GM19240 (cell line): ENCODE measurements at regions not wholly inside any gene's neighbourhood (a gene's known extent, or its start where the extent isn't known, plus 50 kb on each side); places are given as distances from the start of the nearest gene placed in this dataset.
"Not testable (repeated sequence)": the region's sequence is repeated elsewhere in the genome, so short reads cannot be mapped to it uniquely, and the experiment has no call there.

Experiments used
- DNase-seq: peaks from one replicate; pipeline ENCODE4 v3.0.0; 2011; ENCODE audit warnings: low spot score; ENCODE audit not compliant: insufficient read length

DNA sequence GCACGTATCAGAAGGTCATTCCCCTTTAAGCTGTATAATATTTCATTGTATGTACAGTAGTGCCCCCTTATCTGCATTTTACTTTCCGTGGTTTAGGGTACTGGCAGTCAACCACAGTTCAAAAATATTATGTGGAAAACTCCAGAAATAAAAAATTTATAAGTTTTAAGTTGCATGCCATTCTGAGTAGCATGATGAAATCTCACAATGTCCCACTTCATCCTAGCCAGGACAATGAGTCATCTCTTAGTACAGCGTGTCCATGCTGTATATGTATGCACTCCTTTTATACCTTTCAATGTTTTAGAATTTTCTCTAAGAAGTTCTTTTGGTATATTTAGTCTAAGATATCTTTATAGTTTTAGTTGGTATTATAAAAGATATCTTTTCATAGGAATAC, 115.0 kb upstream of the HAND1 start:
- DNase-seq, result no peak

DNA sequence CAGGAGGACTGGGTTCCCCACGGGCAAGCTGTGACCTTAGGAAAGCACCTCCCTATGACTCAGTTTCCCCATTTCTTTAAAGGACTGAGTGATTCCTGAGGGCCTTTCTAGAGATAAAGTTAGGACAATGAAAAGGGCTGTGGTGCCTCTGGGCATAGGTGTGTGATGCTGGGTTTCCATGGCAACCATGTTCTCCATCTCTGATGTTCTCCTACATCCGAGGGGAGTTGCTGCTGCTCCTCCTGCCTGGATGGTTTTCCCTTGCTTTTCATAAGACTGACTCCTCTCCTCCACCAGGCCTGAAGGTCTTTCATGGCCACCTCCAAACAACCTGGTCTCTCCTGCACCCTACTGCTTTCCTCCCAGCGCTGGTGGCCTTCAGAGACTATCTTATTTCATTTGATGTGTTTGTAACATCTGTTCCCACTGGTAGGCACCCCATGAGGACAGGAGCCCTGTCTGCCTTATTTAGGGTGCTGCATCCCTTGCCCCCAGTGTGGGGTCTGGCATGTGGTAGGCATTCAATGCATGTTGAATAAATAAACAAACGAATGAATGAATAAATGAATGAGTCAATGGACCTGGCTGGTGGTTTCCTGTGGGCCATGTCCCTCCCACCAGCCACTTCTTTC, 112.2 kb upstream of the HAND1 start:
- no peak for DNase-seq

DNA sequence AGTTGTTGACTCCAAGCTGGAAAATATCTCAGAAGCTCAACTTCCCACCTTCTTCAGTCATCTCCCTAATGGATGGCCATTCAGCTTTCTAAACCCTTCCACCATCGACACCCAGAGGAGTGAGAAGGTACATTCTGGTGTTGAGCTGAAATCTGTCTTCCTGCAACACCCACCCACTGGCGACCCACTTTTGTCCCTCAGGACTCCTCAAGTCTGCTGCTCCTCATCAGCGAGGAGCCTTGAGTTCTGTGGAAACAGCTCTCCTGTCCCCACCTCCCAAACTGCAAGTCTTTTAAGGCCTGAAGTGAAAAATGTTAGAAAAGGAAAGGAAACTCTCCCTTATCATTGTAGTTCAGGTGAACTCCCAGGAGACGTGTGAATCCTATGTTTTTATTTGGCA, 111.5 kb upstream of the HAND1 start:
- no peak for DNase-seq

DNA sequence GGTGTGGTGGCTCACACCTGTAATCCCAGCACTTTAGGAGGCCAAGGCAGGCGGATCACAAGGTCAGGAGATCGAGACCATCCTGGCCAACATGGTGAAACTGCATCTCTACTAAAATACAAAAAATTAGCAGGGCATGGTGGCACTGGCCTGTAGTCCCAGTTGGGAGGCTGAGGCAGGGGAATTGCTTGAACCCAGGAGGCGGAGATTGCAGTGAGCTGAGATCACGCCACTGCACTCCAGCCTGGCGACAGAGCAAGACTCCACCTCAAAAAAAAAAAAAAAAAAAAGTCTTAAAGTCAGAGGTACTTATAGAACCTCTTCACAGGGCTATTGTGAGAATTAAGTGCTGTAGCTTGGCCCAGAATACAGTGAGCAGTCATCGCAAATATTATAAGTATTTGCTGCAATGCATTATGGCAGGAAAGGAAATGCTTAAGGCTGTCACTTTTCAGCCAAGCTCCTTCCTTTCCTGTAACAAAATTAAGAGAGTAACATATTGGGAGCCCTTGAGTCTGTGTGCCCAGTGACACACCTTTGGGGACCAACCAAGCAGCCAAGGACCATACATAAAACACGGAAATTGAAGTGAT, 110.9 kb upstream of the HAND1 start:
- not testable (repeated sequence) for DNase-seq

DNA sequence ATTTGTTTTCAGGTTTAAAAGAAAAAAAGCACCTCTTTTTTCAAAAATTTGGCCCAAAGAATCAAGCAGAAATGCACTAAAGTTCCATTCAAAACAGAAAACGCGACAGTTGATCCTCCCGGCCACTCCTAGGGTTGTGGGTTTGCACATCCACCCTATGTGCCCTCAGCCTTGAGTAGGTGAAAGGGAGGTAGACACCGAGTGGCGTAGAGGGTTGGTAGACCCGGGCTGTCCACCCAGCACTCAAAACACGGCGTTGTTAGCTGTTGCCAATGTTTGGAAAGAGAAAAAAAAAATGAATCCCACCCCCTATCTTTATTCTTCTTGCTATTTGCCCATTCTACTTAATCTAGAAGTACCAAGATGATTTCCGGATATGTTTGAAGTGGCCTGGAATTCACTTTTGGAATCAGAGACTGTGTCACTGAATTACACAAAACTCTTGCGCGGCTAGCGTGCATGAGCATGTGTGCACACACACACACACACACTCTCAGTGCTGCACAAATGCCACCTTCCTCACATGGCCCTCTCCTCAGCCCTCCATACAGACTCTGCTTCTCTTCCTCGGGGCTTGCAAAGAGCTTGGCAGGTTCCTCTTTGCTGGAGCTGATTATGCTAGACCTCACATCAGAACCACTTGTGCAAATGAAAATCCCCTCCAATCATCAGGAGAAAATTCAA, 110.2 kb upstream of the HAND1 start:
- DNase-seq, result no peak

DNA sequence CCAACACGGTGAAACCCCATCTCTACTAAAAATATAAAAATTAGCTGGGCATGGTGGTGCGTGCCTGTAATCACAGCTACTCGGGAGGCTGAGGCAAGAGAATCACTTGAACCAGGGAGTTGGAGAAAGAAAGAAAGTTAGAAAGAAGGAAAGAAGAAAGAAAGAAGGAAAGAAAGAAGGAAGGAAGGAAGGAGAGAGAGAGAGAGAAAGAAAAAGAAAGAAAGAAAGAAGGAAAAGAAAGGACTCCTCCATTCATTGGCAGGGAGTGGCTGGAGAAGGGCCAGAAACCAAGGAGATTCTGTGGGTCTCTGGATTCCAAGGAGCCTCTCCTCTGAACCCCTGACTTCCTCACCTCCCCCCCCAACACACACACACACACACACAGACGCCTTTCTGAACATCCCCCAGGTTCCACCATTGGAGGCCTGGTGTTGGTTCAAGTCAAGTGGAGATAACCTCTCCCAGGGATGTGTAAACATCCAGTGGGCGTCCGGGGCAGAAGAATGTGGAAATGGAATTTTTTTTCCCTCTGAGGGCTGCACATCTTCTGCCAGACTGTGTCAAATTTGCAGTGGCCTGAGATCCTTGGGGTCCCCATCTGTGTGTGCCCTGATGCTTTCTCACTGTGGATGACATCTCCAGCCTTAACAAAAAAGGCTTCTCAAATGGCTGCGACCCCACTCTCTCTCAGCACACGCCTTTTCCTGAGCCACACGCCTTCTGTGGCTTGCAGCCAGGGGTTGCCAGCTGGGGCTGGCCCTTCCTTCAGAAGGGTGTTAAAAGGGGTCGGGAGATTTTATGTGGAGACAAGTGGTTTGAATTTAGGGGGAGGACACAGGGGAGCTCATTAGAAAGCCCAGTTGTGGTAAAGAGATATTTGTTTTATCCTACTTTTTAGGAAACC, 109.3 kb upstream of the HAND1 start:
- no peak for DNase-seq

DNA sequence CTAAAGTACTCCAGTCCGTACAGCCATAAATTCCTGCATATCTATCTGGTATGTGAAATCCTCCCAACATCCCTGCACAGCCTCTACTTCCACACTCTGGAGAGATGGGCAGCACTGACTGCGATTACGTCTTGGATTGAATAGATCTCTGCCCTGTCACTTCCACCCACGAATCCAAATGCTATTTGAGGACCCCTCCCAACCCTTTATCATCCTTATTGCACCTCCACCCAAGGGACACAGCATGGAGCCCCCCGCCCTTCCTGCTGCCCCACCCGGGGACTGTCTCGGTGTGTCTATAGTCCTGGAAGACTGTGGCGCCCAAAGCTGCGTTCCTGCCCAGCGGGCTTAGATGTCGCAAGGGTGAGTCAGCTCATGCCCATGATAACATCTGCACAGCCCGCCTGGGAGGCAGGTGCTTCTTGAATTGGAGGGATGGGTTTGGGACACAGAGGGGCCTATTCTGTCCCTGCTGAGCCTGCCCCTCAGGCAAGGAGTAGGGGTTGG, 105.7 kb upstream of the HAND1 start:
- DNase-seq, result no peak

DNA sequence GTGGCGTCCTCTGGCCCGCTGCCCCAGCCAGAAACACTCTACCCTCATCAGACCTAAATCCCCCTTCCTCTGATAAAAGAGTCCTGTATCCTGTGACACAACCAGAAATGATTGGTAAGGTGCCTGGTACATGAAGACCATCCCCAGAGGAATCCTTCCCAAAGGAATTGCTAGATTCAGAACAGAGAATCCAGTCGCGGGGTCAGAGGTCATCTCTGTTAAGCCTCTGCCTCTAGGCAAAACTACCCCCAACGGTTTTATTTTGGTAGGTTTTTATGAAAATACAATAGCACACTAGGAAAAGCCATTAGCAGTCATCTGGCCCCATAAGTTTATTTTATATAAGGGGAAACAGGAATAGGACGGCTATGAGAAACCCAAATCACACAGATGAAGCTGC, 102.4 kb upstream of the HAND1 start:
- DNase-seq, result no peak

DNA sequence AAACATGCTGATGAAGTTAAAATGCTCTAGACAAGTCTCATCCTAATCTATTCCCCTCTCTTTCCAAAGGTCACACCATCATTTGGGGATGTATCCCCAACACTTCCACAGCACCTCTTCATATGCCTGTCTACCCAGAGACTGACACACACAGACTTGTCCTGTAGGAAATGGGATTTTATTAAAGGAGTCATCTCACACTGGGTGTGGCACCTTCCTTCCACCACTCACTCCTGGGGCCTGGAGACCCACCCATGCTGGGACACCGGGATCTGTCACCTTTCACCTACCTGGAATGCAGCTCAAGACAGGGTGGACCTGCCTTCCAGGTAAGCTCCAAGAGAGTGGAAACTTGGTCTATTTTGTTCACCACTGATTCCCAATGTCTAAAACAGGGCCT, 99.4 kb upstream of the HAND1 start:
- DNase-seq, result no peak

DNA sequence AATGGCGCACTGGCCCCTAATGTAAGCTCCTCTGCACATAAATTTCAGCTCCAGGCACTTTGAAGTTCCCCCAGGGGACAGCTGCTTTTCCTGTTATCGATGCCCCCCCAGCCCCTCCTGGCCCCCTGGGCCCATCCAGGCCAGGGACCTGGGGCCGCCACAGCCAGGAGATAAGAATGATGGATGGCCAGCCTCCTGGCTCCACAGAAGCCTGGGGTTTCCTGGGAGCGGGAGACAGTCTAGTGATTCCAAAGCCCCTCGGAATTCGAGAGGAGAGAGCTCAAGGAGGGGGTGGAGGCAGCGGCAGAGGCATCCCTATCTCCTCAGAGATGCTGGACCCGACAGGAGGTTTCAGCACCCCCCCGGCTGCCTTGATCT, 98.4 kb upstream of the HAND1 start:
- DNase-seq, result no peak

DNA sequence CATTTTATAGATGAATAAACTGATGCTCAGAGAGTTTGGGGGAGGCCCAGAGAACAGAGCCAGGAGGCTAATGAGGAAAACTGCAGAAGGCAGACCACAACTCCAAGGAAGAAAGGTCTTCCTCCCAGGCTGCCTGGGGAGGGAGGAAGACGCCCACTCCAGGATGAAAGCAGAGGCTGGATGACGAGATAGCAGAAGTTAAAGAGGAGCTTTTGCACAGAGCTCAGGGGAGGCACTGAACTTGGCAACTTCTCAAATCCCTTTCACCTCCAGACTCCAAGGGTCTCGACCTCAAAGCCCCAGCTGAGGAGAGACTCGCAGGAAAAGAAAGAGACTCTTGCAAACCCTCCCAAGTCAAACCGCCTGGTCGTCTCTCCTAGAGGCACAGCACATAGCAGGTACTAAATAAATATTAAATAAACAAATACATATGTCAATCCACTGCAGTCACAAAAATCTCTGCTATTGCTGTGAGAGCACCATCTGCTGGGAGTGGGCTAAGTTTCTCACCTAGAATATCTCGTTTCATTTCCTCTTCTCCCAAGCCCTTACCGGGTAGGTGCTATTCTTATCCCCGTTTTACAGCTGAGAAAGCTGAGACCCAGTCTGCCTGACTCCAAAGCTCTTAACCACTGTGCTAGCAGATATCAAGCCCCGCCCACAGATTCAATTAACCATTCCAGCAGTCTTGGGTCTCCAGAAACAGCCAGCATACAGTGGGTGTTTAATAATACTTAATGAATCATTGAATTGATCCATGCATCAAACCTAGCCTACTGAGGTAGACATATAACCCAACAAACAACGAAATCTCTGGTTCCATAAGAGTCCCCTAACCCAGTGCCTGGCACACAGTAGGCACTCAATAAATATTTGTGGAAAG, 97.8 kb upstream of the HAND1 start:
- DNase-seq, result peak; percentile 50

DNA sequence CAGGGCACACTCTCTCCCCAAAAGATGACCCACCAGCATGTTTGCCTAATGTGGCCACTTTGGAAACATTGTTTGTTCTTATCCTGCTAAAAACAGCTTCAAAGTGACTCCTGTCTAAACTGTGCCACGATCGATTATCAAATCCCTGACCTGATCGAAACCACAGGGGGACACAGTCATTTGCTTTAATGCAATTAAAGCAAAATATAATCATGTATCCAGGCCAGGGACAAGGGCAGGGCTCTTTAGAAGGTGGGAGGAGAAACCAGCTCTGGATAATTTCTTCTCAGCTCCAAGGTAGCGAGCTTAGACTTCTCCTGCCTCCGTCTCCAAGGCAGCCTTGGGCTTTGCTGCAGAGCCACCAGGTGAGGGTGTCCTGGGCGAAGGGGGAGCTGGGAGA, 95.0 kb upstream of the HAND1 start:
- DNase-seq, result no peak

DNA sequence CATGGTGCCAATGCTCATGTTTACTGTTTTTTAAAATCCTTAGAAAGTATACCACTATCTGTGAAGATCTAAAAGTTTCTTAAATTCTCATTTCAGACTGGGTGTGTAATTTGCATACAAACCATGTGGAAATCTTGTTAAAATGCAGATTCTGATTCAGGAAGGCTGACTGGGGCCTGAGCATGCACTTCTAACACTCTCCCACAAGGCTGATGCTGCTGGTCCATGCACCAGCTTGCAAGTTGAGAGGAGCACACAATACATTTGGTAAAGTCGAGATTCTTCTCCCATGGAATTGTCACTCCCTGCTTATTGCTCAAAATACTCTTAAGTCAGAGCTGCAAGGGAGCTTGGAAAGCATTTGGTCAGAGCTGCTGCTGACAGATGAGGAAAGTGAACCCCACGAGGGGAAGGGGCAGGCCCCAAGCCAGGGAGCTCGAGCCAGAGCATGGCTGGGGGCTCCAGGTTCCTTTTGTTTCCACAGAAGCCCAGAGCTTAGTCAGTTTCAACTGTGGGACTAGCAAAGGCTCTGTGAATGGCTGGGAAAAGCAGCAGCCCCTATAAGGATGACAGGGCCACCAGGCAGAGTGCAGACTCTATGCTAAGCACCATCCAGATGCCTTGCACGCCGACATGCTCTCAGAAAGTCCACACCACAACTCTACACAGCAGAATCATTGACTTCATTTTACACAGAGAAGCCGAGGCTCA, 93.5 kb upstream of the HAND1 start:
- no peak for DNase-seq

DNA sequence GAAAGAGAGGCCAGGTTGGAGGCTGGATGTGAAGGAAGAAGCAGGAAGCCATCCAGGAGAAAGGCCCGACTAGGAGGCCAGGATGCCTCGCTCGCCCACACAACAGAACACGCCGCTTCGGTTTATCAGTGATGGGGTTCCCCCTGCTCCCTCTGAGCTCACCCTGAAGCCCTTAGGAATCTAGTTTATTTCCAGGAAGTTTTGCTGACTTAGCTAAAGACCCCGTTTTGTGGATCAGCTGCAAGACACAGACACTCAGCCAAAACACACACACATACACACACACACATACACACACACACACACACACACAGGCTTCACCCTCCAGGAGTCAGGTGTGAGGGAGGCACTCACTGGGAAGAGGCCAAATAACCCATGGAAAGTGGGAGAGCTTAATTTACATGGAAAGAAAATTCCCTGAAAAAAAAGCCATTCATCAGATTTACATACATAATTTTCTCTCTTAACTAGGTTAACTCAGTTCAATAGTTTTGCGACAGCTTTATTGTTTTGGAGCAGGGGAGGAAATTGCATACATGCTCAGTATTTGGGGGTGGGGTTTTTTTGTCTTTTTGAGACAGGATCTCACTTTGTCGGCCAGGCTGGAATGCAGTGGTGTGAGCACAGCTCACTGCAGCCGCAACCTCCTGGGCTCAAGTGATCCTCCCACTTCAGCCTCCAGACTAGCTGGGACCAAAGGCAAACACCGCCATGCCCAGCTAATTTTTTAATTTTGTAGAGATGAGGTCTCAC, 92.7 kb upstream of the HAND1 start:
- no peak for DNase-seq

DNA sequence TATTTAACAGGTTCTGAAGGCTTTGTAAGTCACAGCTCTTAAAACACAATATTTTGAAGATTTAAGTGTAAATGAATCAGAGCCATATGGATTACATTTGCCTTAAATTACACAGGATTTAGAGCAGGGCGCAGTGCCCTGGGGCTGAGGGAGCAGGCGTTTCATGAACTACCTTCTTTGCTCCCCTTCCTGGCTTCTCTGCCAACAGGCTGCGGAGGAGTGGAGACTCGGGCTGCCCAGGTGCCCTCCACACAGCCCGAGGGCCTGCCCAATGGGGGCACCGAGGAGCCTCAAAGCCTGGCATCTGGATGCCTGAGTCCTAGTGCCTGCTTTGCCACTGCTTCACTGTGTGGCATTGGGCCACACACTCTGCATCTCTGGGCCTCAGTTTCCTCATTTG, 90.6 kb upstream of the HAND1 start:
- no peak for DNase-seq

DNA sequence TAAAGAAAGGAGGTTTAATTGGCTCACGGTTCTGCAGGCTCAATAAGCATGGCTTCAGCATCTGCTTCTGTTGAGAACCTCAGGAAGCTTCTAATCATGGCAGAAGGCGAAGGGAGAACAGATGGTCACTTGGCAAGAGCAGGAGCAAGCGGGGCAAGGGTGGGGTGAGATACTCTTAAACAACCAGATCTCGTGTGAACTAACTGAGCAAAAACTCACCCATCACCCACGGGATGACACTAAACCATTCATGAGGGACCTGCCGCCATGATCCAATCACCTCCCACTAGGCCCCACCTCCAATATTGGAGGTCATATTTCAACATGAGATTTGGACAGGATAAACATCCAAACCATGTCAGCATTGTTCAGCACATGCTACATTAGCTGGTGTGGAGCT, 89.1 kb upstream of the HAND1 start:
- no peak for DNase-seq

DNA sequence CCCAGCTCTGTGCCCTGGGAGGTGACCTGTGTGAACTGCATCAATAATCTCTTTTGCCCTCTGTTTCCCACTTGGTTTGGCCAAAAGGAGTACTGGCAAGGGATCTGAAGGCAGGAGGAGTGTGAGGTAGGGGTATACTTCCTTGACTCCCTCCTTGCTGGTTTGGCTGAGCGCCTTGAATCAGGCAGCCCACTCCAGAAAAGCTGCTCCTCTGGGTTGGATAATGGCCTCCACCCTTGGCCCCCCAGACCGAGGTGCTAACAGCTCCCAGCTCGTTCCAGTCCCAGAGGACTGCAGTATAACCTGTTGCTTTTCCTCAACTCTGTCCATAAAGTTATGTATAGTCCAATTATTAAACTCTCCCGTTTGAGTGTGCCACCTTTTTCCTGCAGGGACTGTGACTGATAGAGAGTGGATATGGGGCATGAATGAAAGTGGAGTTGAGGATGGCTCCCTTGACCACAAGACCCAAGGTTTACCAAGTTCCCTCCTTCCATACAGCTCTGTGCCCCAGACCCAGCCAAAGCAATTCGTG, 88.2 kb upstream of the HAND1 start:
- no peak for DNase-seq

DNA sequence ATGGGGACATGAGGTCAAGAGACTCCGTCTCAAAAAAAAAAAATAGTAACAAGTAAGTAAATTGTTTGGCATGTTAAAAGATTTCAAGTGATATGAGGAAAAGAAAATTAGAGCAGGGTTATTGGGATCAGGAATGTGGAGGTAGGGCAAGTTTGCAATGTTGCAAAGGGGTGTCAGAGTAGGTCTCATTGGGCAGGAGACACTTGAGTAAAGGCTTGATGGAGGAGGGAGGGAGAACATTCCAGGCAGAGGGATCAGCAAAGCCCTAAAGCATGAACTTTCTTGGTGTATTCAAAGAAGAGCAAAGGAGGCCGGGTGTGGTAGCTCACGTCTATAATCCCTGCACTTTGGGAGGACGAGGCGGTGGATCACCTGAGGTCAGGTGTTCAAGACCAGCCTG, 87.1 kb upstream of the HAND1 start:
- DNase-seq, result no peak

DNA sequence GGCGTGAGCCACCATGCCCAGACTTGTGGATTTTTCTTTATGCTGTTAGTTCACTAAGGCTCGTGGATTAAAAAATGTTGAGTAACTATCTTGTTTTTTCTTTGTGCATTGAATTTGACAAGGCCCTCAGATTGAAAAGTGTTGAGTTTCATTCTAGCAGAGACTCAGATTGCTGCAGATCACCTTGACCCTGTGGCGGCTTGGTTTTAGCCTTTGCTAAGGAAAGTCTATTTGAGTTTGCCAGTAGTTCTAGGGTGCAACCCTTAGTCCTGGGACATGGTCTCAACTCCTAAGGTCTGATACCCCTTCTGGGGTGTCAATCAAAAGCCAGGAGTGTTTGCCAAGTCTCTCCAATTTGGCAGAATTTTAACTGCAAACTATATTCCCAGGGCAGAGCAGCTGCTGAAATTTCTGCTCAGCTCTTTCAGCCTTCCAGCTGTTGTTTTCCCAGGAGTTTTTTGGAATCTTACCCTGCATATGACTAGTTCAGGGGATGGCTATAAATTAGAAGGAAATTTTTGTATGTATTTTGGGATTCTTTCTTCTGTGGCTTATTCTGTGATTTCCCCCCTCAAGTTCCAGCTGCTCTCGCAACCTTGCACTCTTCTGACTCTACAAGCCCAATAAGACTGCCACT, 84.3 kb upstream of the HAND1 start:
- DNase-seq, result no peak
